ENCODE measurements at regions not wholly inside any gene's neighbourhood (a gene's known extent, or its start where the extent isn't known, plus 50 kb on each side); places are given as distances from the start of the nearest gene placed in this dataset.

GRCh38 chr12:25689996-25690501 is 137.0 kb upstream of the LMNTD1 start:
- TF ChIP-seq, protein P1, sequence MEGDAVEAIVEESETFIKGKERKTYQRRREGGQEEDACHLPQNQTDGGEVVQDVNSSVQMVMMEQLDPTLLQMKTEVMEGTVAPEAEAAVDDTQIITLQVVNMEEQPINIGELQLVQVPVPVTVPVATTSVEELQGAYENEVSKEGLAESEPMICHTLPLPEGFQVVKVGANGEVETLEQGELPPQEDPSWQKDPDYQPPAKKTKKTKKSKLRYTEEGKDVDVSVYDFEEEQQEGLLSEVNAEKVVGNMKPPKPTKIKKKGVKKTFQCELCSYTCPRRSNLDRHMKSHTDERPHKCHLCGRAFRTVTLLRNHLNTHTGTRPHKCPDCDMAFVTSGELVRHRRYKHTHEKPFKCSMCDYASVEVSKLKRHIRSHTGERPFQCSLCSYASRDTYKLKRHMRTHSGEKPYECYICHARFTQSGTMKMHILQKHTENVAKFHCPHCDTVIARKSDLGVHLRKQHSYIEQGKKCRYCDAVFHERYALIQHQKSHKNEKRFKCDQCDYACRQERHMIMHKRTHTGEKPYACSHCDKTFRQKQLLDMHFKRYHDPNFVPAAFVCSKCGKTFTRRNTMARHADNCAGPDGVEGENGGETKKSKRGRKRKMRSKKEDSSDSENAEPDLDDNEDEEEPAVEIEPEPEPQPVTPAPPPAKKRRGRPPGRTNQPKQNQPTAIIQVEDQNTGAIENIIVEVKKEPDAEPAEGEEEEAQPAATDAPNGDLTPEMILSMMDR (conservative IDR thresholded peaks at IDR 0.05; ENCODE audit: low read length) = no peak
- TF ChIP-seq EZH2phosphoT487 (IDR thresholded peaks at IDR 0.05; ENCODE audit: borderline replicate concordance) = no peak

Data from Loucy (cell line).